Brain microvascular endothelial cell (primary cell): ENCODE measurements at regions not wholly inside any gene's neighbourhood (a gene's known extent, or its start where the extent isn't known, plus 50 kb on each side); places are given as distances from the start of the nearest gene placed in this dataset.
"Not testable (repeated sequence)": the region's sequence is repeated elsewhere in the genome, so short reads cannot be mapped to it uniquely, and the experiment has no call there.

Experiments
- DNase-seq: peaks from one replicate; pipeline ENCODE4 v3.0.0-alpha.2; 2020
- H3K27ac ChIP-seq: fragments of 250-450 bp; sonication (Bioruptor Pico); 2 replicates; pipeline ENCODE4 v1.5.1; 2020; ENCODE audit warnings: mild to moderate bottlenecking, moderate library complexity
- H3K27me3 ChIP-seq: fragments of 250-450 bp; sonication (Bioruptor Pico); replicated peaks from 2 replicates; pipeline ENCODE4 v1.5.1; 2020; ENCODE audit warnings: mild to moderate bottlenecking
- H3K36me3 ChIP-seq: fragments of 250-450 bp; sonication (Bioruptor Pico); replicated peaks from 2 replicates; pipeline ENCODE4 v1.5.1; 2020; ENCODE audit warnings: mild to moderate bottlenecking
- H3K4me3 ChIP-seq: 2 replicates; pipeline ENCODE4 v1.5.1; 2011; ENCODE audit warnings: low read depth, mild to moderate bottlenecking, control low read depth, low read length, moderate library complexity
- in situ Hi-C: cut with HindIII; loops from 2 replicates; pipeline ENCODE4 v1.10.0; 2017; ENCODE audit warnings: low sequenced_read_pairs, low pct_ligation_motif_present
- TF ChIP-seq, protein P1 (sequence below): IDR thresholded peaks from 2 replicates; pipeline ENCODE4 v1.5.1; 2011; ENCODE audit warnings: low read depth, mild to moderate bottlenecking, moderate library complexity, low read length, control low read depth, inconsistent platforms; ENCODE audit errors: missing control alignments

DNA sequence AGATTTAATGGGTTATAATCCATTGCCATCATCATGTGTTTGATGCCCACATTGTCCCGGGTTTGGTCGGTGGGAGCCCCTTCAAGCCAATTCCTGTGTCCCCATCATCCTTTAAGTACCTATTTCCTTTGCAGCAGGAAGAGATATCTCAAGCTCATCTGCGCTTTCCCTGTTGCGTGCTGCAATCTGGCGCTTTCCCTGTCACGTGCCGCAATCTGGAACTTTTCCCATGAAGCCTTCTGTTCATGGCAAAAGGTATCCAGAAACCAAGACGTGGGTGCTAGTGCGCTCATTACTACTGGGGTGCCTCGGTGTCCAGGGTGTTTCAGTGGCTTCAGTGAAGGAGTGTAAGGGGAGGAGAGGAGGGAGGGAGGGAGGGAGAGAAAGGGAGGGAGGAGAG lies 174.6 kb upstream of the ZNF469 start:
- in situ Hi-C loops: no loop called here
- no peaks in the 10 kb centered on the region for H3K36me3 ChIP-seq
- no peak for DNase-seq
- no peaks in the 10 kb centered on the region for H3K27me3 ChIP-seq
- H3K27ac ChIP-seq: no peak overlapping the region
- TF ChIP-seq, protein P1, sequence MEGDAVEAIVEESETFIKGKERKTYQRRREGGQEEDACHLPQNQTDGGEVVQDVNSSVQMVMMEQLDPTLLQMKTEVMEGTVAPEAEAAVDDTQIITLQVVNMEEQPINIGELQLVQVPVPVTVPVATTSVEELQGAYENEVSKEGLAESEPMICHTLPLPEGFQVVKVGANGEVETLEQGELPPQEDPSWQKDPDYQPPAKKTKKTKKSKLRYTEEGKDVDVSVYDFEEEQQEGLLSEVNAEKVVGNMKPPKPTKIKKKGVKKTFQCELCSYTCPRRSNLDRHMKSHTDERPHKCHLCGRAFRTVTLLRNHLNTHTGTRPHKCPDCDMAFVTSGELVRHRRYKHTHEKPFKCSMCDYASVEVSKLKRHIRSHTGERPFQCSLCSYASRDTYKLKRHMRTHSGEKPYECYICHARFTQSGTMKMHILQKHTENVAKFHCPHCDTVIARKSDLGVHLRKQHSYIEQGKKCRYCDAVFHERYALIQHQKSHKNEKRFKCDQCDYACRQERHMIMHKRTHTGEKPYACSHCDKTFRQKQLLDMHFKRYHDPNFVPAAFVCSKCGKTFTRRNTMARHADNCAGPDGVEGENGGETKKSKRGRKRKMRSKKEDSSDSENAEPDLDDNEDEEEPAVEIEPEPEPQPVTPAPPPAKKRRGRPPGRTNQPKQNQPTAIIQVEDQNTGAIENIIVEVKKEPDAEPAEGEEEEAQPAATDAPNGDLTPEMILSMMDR: no peak
- H3K4me3 ChIP-seq: no peak overlapping the region

DNA sequence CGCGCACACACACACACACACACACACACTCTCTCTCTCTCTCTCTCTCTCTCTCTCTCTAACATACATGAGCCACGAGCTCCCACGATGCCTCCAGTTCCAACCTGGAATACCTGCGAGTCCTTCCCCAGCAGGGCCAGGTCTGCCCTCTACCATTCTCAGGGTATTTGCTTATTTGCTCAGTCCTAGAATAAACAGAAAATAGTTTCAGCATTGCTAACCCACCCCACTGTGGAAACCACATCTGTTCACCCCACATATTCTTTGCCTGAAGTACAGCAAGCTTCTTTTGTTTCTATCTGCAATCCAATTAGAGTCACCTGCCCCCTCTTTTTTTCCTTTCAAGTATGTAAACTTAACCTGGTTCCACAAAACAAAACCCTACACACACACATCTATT lies 174.0 kb upstream of the ZNF469 start:
- H3K27ac ChIP-seq, H3K36me3 ChIP-seq, DNase-seq, H3K4me3 ChIP-seq, H3K27me3 ChIP-seq, in situ Hi-C loops: not testable (repeated sequence)

DNA sequence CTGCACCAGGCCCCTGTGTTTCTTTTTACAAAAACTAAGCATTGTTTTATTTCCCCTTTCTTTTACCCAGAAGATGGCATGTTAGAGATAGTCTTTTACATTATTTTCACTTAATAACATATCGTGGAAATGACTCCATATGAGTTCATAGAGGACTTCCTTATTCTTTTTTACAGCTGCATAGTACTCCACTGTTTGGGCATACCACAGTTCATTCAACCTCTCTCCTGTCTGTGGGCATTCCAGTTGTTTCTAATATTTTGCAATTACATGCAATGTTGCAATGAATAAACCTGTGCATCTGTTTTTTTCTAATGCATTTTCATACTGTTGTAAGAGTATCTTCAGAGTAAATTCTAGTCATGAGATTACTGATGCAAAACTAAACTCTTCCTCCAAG lies 173.2 kb upstream of the ZNF469 start:
- H3K27ac ChIP-seq, H3K36me3 ChIP-seq, in situ Hi-C loops, H3K4me3 ChIP-seq, H3K27me3 ChIP-seq, DNase-seq: not testable (repeated sequence)

DNA sequence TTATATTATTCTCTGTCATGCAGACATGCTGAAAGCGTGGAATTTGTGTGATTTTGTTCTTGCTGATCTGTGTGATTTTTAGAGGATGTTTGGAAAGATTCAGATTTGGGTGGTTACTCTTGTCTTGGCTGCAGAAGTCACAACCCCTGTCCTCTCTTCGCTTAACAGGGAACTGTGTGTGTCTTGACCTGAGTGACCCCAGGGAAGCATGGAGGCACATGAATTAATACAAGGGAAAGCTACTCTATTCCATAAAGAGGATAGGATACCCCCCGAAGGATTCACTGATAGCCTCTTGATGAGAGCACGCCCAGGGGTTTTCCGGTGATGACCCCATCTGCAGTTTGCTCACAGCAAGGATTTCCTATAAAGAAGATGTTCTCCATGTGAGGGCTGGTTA lies 168.8 kb upstream of the ZNF469 start:
- H3K27me3 ChIP-seq, H3K36me3 ChIP-seq, DNase-seq, H3K27ac ChIP-seq, H3K4me3 ChIP-seq, in situ Hi-C loops: not testable (repeated sequence)

DNA sequence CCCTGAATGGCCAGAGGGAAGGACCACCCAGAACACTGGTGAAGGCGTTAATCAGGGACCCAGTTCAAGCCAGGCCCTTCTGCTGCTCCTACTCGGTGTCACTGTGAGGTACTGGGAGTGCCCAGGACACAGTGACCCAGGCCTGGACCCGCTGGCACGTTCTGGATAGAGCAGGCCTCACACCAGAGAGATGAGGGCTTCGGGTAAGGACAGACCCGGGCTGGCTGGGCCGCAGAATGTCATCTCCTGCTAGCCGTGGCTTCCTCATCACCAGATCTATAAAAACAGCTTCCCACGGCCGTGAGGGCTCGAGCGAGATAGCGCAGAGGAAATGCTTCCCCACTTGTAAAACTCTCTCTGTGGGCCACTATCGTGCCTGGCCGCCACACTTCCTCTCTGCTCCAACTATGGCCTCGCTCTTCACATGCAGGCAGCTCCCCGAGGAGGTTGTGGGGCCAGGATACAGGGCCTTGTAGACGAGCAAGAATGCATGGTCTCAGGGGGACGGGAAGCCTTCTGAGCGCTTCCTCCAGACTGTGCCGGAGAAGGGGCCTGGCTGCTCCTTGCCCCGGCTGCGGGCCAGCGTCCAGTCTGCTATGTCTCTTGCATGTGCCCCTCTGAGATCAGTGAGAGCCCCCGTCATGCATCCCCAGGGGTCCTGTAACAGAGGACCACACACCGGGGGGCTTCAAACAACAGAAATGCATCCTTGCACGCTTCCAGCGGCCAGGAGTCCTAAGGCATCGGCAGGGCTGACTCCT lies 161.6 kb upstream of the ZNF469 start:
- H3K27ac ChIP-seq, DNase-seq, H3K36me3 ChIP-seq, H3K4me3 ChIP-seq, in situ Hi-C loops, H3K27me3 ChIP-seq: not testable (repeated sequence)

DNA sequence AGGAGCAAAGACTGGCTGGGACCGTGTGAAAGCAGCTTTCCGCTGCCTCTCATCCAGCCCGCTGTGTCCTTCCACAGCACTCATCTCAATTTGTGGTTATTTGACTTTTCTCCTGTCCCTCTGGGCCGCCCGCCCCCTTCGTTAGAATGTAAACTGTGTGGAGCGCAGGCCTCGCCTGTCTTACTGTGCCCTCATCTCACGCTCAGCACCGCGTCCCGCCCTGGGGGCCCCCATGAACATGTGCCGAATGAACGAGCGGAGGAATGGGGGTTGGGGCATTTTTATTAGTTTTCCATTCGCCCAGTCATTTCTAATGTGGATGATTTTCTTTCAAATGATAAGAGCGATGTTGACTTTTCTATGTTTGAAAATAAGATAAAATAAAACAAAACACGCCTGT lies 159.1 kb upstream of the ZNF469 start:
- H3K27me3 ChIP-seq, H3K4me3 ChIP-seq, in situ Hi-C loops, DNase-seq, H3K27ac ChIP-seq, H3K36me3 ChIP-seq: not testable (repeated sequence)

DNA sequence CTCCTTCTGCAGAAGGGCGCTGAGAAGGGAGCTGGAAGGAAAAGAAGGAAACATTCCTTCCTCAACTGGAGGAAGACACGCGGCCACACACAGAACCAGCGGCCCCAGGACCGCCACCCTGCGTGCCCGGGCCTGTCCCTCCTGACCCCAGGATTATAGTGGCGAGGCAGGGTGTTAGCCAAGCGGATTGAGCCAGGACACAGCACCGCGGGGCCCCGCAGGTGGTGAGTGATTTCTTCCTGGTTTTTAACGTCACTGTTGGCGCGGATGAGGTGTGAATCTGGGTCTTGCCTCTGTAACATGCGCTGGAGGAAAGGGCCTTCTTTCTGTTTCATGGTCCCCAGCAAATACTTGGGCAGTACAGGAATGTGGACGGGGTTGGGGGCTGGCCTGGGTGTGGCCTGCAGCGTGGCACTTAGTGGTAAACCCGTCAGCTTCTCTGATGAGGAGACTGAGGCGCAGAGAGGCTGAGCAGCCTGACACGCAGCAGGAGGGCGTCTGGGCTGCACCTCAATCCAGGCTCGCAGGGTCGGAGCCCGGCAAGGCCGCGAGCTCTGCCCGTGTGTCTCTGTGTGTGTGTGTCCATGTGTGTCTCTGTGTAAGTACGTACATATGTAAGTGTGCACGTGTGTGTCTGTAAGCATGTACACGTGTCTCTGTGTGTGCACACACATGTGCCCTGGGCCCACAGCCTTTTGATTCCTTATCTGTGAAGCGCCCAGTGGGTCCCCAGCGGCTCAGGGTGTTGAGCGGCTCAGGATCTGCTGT lies 158.4 kb upstream of the ZNF469 start:
- in situ Hi-C loops, H3K27me3 ChIP-seq, H3K4me3 ChIP-seq, H3K27ac ChIP-seq, H3K36me3 ChIP-seq, DNase-seq: not testable (repeated sequence)

DNA sequence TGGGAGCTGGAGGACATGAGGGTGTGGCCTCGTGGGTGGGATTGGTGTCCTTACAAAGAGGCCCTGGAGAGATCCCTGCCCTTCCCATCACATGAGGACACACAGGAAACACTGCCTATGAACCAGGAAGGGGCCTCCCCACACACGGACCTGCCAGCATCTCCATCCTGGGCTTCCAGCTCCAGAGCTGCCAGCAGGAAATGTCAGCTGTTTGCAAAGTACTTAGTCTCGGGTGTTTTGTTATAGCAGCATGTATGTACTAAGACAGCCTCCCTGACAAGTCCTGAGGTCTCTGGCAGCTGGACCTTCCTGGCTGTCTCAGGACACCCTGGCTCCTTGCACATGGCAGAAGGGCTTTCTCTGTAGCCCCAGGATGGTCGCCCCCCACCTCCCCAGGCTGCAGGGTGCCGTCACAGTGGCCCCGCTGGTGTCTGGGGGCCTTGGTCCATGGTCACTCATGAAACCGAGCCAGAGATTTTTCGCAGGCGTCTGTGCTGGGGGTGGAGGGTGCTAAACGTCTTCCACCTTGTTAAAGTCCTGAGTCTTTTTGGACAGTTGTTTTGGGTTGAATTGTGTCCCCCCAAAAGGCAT lies 157.0 kb upstream of the ZNF469 start:
- in situ Hi-C loops, H3K27ac ChIP-seq, H3K27me3 ChIP-seq, H3K4me3 ChIP-seq, H3K36me3 ChIP-seq, DNase-seq: not testable (repeated sequence)

DNA sequence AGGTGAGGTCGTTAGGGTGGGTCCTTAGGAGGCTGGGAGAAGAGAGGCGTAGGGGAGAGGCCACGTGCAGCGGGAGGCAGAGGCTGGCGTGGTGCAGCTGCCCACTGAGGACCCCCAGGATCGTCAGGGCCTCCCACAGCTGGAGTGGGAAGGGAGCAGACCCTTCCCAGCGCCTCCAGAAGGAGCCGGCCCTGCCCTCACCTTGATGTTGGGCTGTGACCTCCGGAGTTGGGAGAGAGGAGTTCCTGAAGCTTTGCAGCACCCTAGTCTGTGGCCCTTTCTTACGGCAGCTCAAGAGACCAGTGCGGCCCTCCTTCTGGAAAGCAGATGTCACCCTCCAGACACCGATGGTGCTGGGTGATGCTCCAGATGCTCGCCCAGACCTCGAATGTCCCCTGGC lies 156.5 kb upstream of the ZNF469 start:
- H3K4me3 ChIP-seq, in situ Hi-C loops, H3K36me3 ChIP-seq, DNase-seq, H3K27ac ChIP-seq, H3K27me3 ChIP-seq: not testable (repeated sequence)

DNA sequence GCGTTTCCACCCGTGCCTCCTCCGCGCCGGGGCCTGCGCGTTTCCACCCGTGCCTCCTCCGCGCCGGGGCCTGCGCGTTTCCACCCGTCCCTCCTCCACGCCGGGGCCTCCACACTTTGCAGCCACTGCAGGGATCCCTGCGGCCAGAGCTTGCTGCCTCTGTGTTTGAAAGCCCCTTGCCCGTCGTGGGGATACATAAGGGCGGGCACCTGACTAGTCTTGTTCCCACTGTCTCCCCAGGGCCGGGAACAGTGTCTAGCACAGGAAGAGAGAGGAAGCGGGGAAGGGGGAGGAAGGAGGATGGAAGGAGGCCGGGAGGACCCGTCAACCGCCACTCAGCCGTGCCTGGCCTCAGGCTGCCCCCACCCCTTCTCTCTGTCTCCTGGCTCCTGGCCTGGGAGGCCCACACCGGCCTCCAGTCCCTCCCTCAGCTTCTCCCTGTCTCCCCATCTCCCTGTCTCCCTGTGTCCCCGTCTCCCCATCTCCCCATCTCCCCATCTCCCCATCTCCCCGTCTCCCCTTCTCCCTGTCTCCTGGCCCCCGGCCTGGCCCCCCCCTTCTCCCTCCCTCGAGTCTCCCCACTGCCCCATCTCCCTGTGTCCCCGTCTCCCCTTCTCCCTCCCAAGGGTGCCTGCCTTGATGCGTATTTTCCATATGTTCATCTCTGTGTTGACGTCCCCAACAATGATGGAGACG lies 155.6 kb upstream of the ZNF469 start:
- H3K27ac ChIP-seq, H3K36me3 ChIP-seq, DNase-seq, in situ Hi-C loops, H3K27me3 ChIP-seq, H3K4me3 ChIP-seq: not testable (repeated sequence)

DNA sequence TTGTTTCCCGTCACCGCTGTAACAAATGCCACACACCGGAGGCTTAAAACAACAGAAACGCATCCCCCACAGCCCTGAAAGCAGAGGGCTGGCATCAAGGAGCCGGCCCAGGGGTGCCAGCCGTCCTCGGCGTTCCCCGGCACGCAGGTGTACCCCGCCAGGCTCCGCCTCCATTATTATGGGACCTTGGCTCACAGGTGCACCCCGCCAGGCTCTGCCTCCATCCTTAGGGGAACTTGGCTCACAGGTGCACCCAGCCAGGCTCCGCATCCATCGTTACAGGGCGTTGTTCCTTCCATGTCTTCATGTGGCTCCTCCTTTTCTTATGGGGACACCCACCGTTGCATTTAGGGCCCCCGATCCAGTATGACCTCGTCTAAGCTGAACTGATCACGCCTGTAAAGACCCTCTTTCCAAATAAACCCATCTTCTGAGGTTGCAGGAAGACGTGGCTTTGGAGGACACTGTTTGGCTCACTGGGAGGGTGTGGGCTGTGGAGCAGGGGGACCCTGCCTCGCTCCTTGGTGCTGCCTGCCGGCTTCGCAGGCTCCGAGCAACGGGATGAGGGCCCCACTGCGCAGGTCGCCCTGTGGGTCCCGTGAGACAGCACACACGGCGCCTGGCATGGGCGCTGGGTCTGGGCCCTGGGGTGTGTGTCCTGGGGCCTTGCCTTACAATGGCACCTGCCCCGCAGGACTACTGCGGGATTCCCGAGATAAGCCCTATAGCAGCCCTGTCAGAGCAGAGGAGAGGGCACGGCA lies 154.9 kb upstream of the ZNF469 start:
- DNase-seq, H3K36me3 ChIP-seq, H3K27me3 ChIP-seq, H3K4me3 ChIP-seq, in situ Hi-C loops, H3K27ac ChIP-seq: not testable (repeated sequence)

DNA sequence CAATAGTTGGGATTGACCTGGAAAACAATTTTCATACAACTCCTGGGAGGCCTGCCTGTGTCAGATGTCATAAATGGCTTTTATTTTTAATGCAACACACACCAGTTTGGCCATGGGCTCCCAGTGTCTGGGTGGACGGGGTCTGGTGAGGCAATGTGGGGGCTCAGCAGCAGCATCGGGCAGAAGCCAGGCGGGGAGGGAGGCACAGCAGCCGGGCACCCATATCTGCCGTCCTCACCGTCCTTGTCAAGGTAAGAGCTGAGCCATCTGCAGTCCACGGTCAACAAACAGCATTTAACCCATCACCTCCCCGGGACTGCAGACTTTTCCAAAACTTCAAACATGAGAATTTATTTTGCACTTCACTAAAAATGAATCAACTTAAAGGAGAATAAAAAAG lies 154.0 kb upstream of the ZNF469 start:
- H3K36me3 ChIP-seq, H3K4me3 ChIP-seq, DNase-seq, in situ Hi-C loops, H3K27ac ChIP-seq, H3K27me3 ChIP-seq: not testable (repeated sequence)
